HG03159 (cell line): ENCODE measurements at regions not wholly inside any gene's neighbourhood (a gene's known extent, or its start where the extent isn't known, plus 50 kb on each side); places are given as distances from the start of the nearest gene placed in this dataset.

ENCODE experiments used
- ATAC-seq: cut with Tn5 transposase; IDR thresholded peaks from one replicate; pipeline ENCODE4 v1.9.1; 2021; ENCODE audit warnings: mild to moderate bottlenecking, moderate library complexity; ENCODE audit not compliant: unreplicated experiment

- ATAC-seq, result no peak
Measured at GRCh38 chr3:71902258-71903111, 117.5 kb upstream of the PROK2 start.

- ATAC-seq, result no peak
Measured at GRCh38 chr3:71901645-71902044, 116.7 kb upstream of the PROK2 start.

GRCh38 chr3:71900057-71900456 lies 115.1 kb upstream of the PROK2 start:
- ATAC-seq, result no peak

- ATAC-seq, result no peak
Measured at GRCh38 chr3:71896751-71897150, 111.8 kb upstream of the PROK2 start.

GRCh38 chr3:71893702-71894479 lies 108.9 kb upstream of the PROK2 start:
- no peak for ATAC-seq

GRCh38 chr3:71893122-71893521 lies 108.2 kb upstream of the PROK2 start:
- no peak for ATAC-seq

DNA sequence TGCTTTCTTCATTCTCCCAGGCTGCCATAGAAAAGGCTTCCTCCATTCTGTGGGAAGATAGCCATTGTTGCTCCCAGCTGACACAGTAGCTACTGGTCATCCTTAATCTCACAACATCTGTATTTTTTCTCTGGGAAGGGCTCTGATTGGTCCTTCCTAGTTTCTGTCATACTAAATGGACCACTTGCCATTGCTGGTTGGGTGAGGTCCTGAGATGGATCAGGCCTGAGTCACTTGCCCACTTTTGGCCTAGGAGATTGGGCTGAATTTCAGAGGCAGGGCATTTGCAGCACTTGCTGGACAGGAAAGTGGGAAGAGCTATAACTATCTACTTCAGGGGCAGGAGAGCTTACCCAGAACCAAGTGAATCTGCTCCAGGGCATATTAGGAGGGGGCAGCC lies 106.5 kb upstream of the PROK2 start:
- no peak for ATAC-seq

GRCh38 chr3:71890356-71890931 lies 105.5 kb upstream of the PROK2 start:
- ATAC-seq, result no peak

GRCh38 chr3:71887256-71887655 lies 102.3 kb upstream of the PROK2 start:
- ATAC-seq, result no peak

- ATAC-seq, result no peak
Measured at GRCh38 chr3:71885006-71885405, 100.1 kb upstream of the PROK2 start.

DNA sequence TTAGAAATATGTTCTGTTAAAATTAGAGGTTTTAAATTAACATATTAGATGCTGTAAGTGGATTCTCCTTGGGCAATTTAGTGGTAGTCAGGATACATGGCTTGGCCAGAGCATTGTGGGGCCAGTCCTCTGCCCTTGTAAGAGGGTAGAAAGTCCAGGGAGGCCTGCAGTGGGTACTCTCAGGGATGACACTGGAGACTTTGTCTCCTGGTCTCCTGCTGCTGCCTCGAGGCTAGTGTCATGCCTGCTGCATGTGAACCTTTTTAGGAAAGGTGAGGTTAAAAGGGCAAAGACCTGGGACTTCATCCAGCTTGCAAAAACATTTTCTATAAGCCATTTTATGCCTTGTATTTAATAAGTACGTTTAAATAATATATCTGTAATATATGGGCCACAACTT lies 96.8 kb upstream of the PROK2 start:
- no peak for ATAC-seq

GRCh38 chr3:71881041-71881440 lies 96.1 kb upstream of the PROK2 start:
- no peak for ATAC-seq

DNA sequence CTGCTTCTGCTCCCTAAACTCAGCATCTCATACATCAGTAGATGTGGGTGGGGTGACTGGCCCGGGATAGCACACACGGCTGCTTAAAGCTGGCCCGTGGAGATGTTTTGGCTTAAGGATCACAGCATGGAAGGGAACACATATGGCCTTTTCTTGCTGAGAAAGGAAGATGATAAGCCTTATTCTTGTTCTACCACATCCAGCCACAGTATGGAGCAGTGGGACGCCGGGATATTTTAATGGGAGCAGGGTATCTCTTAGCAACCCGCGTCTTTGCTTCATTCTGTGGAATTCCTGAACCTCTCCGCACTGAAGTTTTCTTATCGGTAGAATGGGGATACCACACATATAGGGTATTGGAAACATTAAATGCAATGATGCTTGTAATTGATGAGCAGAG lies 94.1 kb upstream of the PROK2 start:
- no peak for ATAC-seq

GRCh38 chr3:71876135-71877105 lies 91.5 kb upstream of the PROK2 start:
- ATAC-seq, result no peak

DNA sequence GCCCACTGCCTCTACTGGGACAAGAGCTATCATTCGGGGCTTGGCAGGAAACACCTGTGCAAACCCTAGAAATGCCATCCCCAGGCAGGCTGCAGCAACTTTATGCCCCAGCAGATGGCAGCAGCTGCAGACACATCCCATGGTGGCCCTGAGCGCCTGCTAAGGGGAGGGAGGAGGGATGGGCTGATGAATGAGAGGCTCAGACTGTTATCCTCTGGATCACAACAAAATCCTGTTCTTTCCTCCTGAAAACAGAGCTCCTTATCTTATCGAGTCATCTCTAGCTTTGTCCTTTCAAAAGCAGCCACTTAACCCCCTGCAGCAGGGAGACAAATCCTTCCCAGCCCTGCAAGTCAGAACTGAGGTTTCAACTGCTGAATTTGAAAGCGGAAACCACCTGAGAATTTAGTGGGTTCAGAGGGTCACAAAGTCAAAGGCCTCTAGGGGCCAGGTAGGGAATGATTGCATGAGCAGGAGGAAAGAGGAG lies 90.6 kb upstream of the PROK2 start:
- ATAC-seq, result peak; percentile 88

- no peak for ATAC-seq
Measured at GRCh38 chr3:71874618-71875017, 89.7 kb upstream of the PROK2 start.

DNA sequence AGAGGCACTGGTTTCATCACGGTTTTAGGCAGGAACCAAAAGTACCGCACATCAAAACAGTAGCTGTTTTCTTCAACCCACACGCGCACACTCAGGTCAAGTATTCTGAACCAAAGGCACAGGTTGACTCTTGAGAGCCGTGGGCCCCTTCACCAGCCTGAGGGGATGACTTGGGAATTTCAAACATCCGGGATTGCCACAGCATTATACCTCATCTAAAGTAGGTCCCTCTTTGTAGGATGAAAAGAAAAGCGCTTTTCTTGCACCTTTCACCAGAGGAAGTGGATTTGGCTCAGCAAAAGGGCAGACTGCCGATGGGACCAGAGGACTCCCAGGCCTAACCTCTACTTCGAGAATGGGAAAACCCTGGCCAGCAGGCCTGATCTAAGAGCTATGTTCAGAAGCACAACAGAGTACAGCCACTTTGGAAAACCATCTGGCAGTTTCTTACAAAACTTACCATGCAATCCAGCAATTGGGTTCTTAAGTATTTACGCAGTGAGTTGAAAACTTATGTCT lies 88.2 kb upstream of the PROK2 start:
- no peak for ATAC-seq

GRCh38 chr3:71872256-71872655 lies 87.3 kb upstream of the PROK2 start:
- ATAC-seq, result no peak

GRCh38 chr3:71870966-71871512 lies 86.1 kb upstream of the PROK2 start:
- ATAC-seq, result no peak

GRCh38 chr3:71868876-71869275 lies 83.9 kb upstream of the PROK2 start:
- ATAC-seq, result no peak
